ENCODE measurements at regions not wholly inside any gene's neighbourhood (a gene's known extent, or its start where the extent isn't known, plus 50 kb on each side); places are given as distances from the start of the nearest gene placed in this dataset.
"Not testable (repeated sequence)": the region's sequence is repeated elsewhere in the genome, so short reads cannot be mapped to it uniquely, and the experiment has no call there.

DNA sequence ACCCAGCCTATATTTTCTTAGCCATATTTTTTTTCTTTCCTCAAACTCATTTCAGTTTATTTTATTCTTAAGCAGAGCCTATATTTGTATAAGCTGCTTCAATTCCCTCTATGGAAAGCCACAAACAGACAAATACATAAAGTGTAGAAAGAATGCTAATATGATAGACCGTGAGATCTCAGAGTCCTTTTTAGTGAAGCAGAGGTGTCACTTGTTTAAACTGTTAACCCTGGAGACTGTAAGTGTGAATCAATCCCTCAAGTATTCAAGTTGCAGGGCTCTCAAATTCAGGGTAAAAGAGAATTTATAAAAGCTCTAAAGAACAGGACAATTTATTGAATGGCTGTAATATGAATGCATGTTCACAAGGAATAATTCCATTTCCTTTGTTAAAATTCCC lies 72.2 kb upstream of the BHLHE40 start:
- TF ChIP-seq, protein P1, sequence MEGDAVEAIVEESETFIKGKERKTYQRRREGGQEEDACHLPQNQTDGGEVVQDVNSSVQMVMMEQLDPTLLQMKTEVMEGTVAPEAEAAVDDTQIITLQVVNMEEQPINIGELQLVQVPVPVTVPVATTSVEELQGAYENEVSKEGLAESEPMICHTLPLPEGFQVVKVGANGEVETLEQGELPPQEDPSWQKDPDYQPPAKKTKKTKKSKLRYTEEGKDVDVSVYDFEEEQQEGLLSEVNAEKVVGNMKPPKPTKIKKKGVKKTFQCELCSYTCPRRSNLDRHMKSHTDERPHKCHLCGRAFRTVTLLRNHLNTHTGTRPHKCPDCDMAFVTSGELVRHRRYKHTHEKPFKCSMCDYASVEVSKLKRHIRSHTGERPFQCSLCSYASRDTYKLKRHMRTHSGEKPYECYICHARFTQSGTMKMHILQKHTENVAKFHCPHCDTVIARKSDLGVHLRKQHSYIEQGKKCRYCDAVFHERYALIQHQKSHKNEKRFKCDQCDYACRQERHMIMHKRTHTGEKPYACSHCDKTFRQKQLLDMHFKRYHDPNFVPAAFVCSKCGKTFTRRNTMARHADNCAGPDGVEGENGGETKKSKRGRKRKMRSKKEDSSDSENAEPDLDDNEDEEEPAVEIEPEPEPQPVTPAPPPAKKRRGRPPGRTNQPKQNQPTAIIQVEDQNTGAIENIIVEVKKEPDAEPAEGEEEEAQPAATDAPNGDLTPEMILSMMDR (IDR thresholded peaks at IDR 0.05; ENCODE audit: borderline replicate concordance, control extremely low read depth, extremely low read depth, insufficient read depth, missing control alignments), result no peak
- in situ Hi-C loops (cut with MboI; ENCODE audit: low sequenced_read_pairs, unreplicated experiment), result no loop called here

DNA sequence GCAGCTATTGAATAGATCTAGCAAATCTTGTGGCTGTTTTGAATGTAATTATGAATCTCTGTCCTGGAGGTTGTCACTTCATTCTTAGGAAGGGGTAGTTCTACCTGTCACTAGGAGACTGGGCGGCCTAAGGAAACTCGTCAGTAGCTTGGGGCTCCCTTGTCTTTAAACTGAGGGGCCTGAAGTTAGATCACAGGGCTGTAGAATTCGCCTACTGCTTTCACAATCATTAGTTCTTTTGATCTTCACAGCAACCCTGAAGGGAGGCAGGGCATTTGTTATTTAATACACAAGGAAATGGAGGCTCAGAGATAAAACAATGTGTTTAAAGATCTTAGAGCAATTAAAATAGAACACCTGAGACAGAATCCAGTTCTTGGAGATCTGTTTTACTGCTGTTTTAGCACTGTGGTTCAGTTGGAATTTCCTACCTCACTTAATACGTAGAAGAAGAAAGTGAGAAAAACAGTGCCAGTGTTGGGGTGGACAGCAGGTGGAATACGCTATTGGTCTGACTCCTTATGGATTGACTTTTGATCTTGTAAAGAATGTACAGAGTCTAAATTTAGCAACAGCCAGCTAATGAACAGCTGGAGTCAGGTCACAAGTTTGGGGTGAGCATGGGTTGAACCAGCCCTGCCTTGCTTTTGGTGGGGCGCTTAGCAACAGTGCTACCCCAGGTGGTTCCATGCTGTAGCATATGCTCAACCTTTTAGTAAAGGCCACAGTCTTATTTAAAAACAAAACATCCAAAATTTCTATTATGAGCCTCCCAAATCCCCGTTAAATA lies 71.4 kb upstream of the BHLHE40 start:
- no peak for DNase-seq (ENCODE audit: low spot score)
- TF ChIP-seq, protein P1 (IDR thresholded peaks at IDR 0.05; ENCODE audit: borderline replicate concordance, control extremely low read depth, extremely low read depth, insufficient read depth, missing control alignments), result no peak
- in situ Hi-C loops (cut with MboI; ENCODE audit: low sequenced_read_pairs, unreplicated experiment), result no loop called here

More for the DNA sequence above, 72.2 kb upstream of the BHLHE40 start:
- no peak for DNase-seq (ENCODE audit: low spot score)

DNA sequence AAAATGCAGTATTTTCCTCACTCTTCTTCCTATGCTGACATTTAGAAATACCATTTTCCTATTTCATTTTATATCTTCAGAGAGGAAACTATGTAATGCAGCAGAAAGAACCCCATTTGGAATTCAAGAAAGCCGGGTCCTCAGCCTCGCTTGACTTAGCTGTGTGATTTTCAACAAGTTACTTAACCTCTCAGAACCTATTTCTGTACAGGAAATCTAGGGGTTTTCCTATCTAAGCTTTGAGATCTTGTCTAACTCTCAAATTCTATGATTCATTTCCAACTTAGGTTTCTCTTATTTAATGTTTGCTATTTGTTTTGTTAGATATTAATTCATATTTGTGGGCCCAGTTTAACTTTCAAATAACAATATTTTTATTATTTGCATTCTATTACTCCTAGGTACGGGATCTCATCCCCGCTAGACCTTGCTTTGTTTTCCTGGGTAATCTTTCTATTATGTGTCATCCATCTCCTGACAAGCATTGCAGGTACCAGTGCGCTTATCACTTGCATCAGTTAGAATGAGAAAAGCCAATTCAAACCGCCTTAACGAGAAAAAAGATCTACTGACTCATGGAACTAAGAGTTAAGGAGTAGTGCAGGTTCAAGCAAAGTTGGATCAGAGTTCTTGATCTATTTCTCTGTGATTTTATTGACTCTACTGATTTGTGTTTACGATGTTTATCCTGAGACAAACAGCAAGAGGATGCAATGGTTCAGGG lies 70.6 kb upstream of the BHLHE40 start:
- in situ Hi-C loops (cut with MboI; ENCODE audit: low sequenced_read_pairs, unreplicated experiment), result no loop called here
- DNase-seq (ENCODE audit: low spot score), result no peak
- TF ChIP-seq, protein P1 (IDR thresholded peaks at IDR 0.05; ENCODE audit: borderline replicate concordance, control extremely low read depth, extremely low read depth, insufficient read depth, missing control alignments), result no peak

DNA sequence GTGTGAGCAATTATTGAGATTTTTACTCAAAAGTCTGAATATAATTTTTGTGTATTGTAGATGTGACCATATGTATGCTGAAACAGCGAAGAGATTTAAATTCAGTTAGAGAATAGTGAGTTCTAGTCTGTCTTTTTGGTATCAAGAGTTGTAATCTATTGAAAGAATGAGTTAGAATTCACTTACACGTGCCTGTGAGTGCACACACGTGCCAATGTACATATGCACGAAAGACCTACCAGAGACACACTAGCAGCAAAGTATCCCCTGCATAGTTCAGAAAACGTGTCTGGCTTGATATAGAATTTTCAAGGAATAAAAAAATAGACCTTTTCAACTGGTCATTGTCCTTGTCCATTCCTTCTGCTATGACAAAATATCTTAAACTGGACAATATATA lies 64.8 kb upstream of the BHLHE40 start:
- TF ChIP-seq, protein P1 (IDR thresholded peaks at IDR 0.05; ENCODE audit: borderline replicate concordance, control extremely low read depth, extremely low read depth, insufficient read depth, missing control alignments), result no peak
- no peak for DNase-seq (ENCODE audit: low spot score)
- in situ Hi-C loops (cut with MboI; ENCODE audit: low sequenced_read_pairs, unreplicated experiment), result no loop called here

DNA sequence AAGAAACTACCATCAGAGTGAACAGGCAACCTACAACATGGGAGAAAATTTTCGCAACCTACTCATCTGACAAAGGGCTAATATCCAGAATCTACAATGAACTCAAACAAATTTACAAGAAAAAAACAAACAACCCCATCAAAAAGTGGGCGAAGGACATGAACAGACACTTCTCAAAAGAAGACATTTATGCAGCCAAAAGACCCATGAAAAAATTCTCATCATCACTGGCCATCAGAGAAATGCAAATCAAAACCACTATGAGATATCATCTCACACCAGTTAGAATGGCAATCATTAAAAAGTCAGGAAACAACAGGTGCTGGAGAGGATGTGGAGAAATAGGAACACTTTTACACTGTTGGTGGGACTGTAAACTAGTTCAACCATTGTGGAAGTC lies 57.6 kb upstream of the BHLHE40 start:
- DNase-seq (ENCODE audit: low spot score); in situ Hi-C loops (cut with MboI; ENCODE audit: low sequenced_read_pairs, unreplicated experiment): not testable (repeated sequence)

DNA sequence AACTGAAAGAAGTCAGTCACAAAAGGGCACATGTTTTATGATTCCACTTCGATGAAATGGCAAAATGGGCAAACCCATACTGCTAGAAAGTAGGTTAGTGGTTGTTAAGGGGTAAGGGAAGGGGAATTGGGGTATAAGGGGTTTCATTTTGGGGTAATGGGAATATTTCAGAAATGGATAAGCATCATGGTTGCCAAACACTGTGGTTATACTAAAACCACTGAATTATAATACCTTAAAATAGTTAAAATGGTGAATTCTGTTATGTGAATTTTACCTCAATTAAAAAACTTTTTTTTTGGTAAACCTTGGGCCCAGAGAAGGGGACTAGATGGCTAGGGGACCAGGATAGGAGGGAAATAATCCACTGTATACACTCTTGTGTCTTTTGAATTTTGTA lies 52.3 kb upstream of the BHLHE40 start:
- TF ChIP-seq, protein P1 (IDR thresholded peaks at IDR 0.05; ENCODE audit: borderline replicate concordance, control extremely low read depth, extremely low read depth, insufficient read depth, missing control alignments), result no peak
- no peak for DNase-seq (ENCODE audit: low spot score)
- in situ Hi-C loops (cut with MboI; ENCODE audit: low sequenced_read_pairs, unreplicated experiment), result no loop called here

DNA sequence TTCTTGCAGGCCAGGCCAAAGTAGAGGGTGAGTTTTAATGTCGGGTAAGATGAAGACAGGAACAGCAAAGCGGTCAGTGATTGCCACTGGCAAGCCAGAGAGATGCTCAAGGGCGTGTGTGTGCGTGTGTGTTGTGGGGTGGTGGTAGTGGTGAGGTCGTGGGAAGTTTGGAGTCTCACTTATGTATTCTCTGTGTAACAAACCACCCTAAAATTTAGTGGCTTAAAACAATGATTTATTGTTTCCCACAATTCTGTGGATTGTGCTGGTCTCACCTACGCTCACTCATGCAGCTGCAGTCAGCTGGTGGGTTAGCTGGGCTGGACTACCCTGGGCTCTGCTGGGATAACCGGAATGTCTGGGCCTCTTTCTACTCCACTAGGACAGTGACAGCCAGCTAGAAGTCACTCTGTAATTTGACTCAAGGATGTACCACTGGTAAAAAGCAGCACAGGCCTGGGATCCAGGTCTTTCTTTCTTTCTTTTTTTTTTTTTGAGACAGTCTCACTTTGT lies 50.9 kb upstream of the BHLHE40 start:
- in situ Hi-C loops (cut with MboI; ENCODE audit: low sequenced_read_pairs, unreplicated experiment), result no loop called here
- TF ChIP-seq, protein P1 (IDR thresholded peaks at IDR 0.05; ENCODE audit: borderline replicate concordance, control extremely low read depth, extremely low read depth, insufficient read depth, missing control alignments), result no peak
- DNase-seq (ENCODE audit: low spot score), result no peak

Data from GM13976 (cell line).